Neuron (in vitro differentiated cells): ENCODE measurements at regions not wholly inside any gene's neighbourhood (a gene's known extent, or its start where the extent isn't known, plus 50 kb on each side); places are given as distances from the start of the nearest gene placed in this dataset.

Experiments
- H2AFZ ChIP-seq: one replicate; pipeline ENCODE4 v1.6.1; 2013; ENCODE audit warnings: low read depth, mild to moderate bottlenecking, inconsistent platforms, low read length, moderate library complexity
- H3K27me3 ChIP-seq: one replicate; pipeline ENCODE4 v1.6.1; 2013; ENCODE audit warnings: low read length; ENCODE audit not compliant: insufficient read depth
- H3K36me3 ChIP-seq: one replicate; pipeline ENCODE4 v1.6.1; 2013; ENCODE audit warnings: low read length; ENCODE audit not compliant: insufficient read depth
- H3K4me1 ChIP-seq: one replicate; pipeline ENCODE4 v1.6.1; 2013; ENCODE audit warnings: low read length; ENCODE audit not compliant: insufficient read depth
- H3K4me3 ChIP-seq: 2 replicates; pipeline ENCODE4 v1.5.1; 2013; ENCODE audit warnings: mild to moderate bottlenecking, low read length, moderate library complexity
- H3K9me3 ChIP-seq: one replicate; pipeline ENCODE4 v1.6.1; 2013; ENCODE audit warnings: low read length

- Histone ChIP-seq H2AFZ (no peak overlapping the region), H3K4me3 (no peak overlapping the region), H3K36me3 (no peaks in the 10 kb centered on the region), H3K9me3 (no peaks in the 10 kb centered on the region), H3K27me3 (peaks cover 3% of the 10 kb centered on the region), H3K4me1 (no peaks in the 10 kb centered on the region)
These were observed 224.7 kb upstream of the SATB1 start for GRCh38 chr3:18649666-18650363.

DNA sequence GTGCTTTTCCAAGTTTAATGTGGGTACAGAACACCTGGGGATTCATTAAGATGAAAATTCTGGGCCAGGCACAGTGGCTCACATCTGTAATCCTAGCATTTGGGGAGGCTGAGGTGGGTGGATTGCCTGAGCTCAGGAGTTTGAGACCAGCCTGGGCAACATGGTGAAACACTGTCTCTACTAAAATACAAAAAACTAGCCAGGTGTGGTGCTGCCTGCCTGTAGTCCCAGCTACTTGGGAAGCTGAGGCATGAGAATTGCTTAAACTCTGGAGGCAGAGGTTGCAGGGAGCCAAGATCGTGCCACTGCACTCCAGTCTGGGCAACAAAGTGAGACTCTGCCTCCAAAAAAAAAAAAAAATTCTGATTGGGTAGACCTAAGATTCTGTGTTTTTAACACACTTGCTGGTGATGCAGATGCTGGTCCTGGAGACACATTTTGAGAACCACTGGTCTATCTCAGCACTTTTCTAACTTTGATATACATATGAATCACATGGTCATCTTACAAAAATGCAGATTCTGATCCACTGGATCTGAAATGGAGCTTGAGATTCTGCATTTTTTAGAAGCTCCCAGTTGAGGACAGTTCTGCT, 223.8 kb upstream of the SATB1 start:
- no peaks in the 10 kb centered on the region for H3K9me3 ChIP-seq
- H2AFZ ChIP-seq = no peak overlapping the region
- peaks cover 3% of the 10 kb centered on the region for H3K27me3 ChIP-seq
- H3K4me3 ChIP-seq = no peak overlapping the region
- H3K4me1 ChIP-seq = no peaks in the 10 kb centered on the region
- no peaks in the 10 kb centered on the region for H3K36me3 ChIP-seq

DNA sequence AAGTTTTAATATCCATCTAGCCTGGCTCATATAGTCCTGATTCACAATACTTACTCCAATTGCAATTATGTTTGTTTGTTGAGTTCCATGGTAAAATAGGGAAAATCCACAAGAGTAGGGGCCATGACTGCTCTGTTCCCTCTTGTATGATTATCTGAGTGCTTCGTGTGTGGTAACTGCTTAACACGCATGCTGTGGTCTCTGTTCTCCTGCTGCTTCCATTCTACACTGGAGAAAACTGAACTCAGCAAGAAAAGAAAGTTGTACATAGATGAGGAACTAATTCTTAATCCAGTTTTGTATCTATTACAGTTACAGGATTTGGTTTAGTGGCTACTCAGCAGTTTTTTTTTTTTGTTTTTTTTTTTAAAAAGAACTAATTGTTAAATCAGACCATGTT, 223.0 kb upstream of the SATB1 start:
- no peaks in the 10 kb centered on the region for H3K36me3 ChIP-seq
- H3K9me3 ChIP-seq = no peaks in the 10 kb centered on the region
- no peak overlapping the region for H2AFZ ChIP-seq
- H3K4me1 ChIP-seq = no peaks in the 10 kb centered on the region
- H3K27me3 ChIP-seq = peaks cover 3% of the 10 kb centered on the region
- no peak overlapping the region for H3K4me3 ChIP-seq

DNA sequence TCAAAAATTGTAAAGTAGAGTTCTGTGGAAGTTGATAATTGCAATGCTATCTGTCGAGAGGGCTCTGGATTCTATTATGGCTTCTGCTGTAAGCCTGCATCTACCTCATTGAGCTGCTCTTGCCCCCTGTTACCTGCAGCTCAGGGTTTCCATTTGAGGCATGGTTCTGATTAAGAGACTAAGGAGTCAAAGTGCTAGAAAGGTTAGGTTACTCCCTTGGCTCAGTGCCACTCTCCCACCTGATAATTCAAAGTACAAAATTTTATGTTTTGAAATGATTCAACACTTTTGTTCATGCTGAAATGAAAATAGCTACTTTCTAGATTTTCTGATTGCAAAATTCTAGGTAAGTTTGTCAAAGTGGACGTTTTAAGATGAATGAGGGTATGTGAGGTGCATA, 220.5 kb upstream of the SATB1 start:
- H3K4me3 ChIP-seq = no peak overlapping the region
- H3K36me3 ChIP-seq = no peaks in the 10 kb centered on the region
- H3K9me3 ChIP-seq = no peaks in the 10 kb centered on the region
- no peaks in the 10 kb centered on the region for H3K4me1 ChIP-seq
- no peak overlapping the region for H2AFZ ChIP-seq
- peaks cover 3% of the 10 kb centered on the region for H3K27me3 ChIP-seq

GRCh38 chr3:18643281-18643680, 218.1 kb upstream of the SATB1 start:
- Histone ChIP-seq H3K36me3 (no peaks in the 10 kb centered on the region), H3K9me3 (no peaks in the 10 kb centered on the region), H3K27me3 (peaks cover 3% of the 10 kb centered on the region), H3K4me3 (no peak overlapping the region), H3K4me1 (no peaks in the 10 kb centered on the region), H2AFZ (no peak overlapping the region)

GRCh38 chr3:18641916-18642315, 216.8 kb upstream of the SATB1 start:
- Histone ChIP-seq H3K4me1 (no peaks in the 10 kb centered on the region), H2AFZ (no peak overlapping the region), H3K36me3 (no peaks in the 10 kb centered on the region), H3K4me3 (no peak overlapping the region), H3K27me3 (peaks cover 3% of the 10 kb centered on the region), H3K9me3 (no peaks in the 10 kb centered on the region)

DNA sequence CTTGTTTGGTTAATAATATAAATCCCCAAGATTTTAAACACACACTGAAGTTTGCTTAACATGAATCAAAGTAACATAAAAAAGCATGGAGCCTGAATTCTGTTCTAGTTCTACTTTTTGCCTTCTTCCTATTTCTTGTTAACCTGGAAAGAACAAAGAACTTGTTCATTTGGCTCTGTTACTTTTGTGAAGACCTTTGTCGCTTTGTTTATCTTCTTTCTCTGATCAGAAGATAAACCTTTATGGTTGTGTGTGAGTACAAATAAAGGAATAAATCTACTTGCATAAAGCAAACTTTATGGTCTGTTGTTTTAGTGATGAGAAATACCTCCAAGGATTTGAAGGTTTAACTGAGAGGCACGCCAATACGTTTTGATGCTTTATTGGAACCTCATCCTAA, 210.1 kb upstream of the SATB1 start:
- Histone ChIP-seq H3K4me3 (no peak overlapping the region), H2AFZ (no peak overlapping the region), H3K4me1 (no peaks in the 10 kb centered on the region), H3K27me3 (no peaks in the 10 kb centered on the region), H3K36me3 (no peaks in the 10 kb centered on the region), H3K9me3 (no peaks in the 10 kb centered on the region)

GRCh38 chr3:18634461-18634860, 209.3 kb upstream of the SATB1 start:
- H2AFZ ChIP-seq = no peak overlapping the region
- H3K36me3 ChIP-seq = no peaks in the 10 kb centered on the region
- H3K9me3 ChIP-seq = no peaks in the 10 kb centered on the region
- no peak overlapping the region for H3K4me3 ChIP-seq
- no peaks in the 10 kb centered on the region for H3K27me3 ChIP-seq
- H3K4me1 ChIP-seq = no peaks in the 10 kb centered on the region

DNA sequence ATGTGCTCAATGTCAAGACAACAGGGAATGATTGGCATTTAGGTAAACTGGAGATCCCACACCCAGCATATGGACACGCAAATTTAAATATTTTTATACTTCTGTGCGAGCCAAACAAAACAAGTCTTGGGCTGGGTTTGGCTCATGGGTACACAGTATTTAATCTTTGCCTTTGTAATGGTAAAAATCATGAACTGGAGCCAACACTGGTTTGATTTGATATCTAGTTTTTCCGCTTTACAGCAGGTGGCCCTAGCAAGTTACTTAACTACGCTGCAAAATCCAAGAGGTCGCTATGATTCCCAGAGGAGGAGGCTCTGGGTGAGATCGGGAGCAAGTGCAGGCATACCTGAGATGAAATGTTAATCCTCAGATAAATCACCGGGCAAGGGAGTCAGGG, 207.9 kb upstream of the SATB1 start:
- no peaks in the 10 kb centered on the region for H3K9me3 ChIP-seq
- H3K36me3 ChIP-seq = no peaks in the 10 kb centered on the region
- H3K4me1 ChIP-seq = no peaks in the 10 kb centered on the region
- H3K27me3 ChIP-seq = no peaks in the 10 kb centered on the region
- no peak overlapping the region for H3K4me3 ChIP-seq
- H2AFZ ChIP-seq = no peak overlapping the region

- H3K27me3 ChIP-seq = no peaks in the 10 kb centered on the region
- no peaks in the 10 kb centered on the region for H3K36me3 ChIP-seq
- no peak overlapping the region for H2AFZ ChIP-seq
- no peaks in the 10 kb centered on the region for H3K4me1 ChIP-seq
- H3K9me3 ChIP-seq = no peaks in the 10 kb centered on the region
- no peak overlapping the region for H3K4me3 ChIP-seq
These were observed 205.2 kb upstream of the SATB1 start for GRCh38 chr3:18630295-18630694.

DNA sequence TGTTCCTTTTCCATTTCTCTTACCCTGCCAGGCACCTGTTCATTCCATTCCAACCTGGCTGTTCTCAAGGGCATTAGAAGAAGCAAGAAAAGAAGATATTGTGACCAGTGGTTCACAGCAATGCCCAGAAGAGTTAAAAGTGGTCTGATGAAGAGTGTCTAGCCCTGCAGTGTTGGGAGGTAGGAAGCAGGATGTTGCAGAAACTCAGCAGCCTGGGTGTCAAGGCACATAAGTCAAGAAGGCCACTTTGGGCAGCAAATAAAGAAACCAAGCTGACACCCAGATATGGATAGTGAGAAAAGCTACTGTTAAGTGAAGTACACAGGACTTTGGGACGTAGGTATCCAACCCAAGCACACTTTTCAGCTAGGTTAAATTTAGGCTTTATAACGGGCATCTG, 199.9 kb upstream of the SATB1 start:
- H3K36me3 ChIP-seq = no peaks in the 10 kb centered on the region
- no peaks in the 10 kb centered on the region for H3K27me3 ChIP-seq
- no peaks in the 10 kb centered on the region for H3K9me3 ChIP-seq
- no peaks in the 10 kb centered on the region for H3K4me1 ChIP-seq
- no peak overlapping the region for H2AFZ ChIP-seq
- no peak overlapping the region for H3K4me3 ChIP-seq

- H2AFZ ChIP-seq = no peak overlapping the region
These were observed 198.1 kb upstream of the SATB1 start for GRCh38 chr3:18623220-18623619.

GRCh38 chr3:18618723-18619122, 193.6 kb upstream of the SATB1 start:
- Histone ChIP-seq H3K9me3 (no peaks in the 10 kb centered on the region), H3K4me1 (no peaks in the 10 kb centered on the region), H3K27me3 (no peaks in the 10 kb centered on the region), H2AFZ (no peak overlapping the region), H3K4me3 (no peak overlapping the region), H3K36me3 (no peaks in the 10 kb centered on the region)

More at GRCh38 chr3:18623220-18623619, 198.1 kb upstream of the SATB1 start:
- Histone ChIP-seq H3K36me3 (no peaks in the 10 kb centered on the region), H3K9me3 (no peaks in the 10 kb centered on the region), H3K4me1 (no peaks in the 10 kb centered on the region), H3K4me3 (no peak overlapping the region), H3K27me3 (no peaks in the 10 kb centered on the region)

GRCh38 chr3:18611991-18612390, 186.9 kb upstream of the SATB1 start:
- Histone ChIP-seq H3K9me3 (no peaks in the 10 kb centered on the region), H2AFZ (no peak overlapping the region), H3K36me3 (no peaks in the 10 kb centered on the region), H3K4me3 (no peak overlapping the region), H3K27me3 (no peaks in the 10 kb centered on the region), H3K4me1 (no peaks in the 10 kb centered on the region)
